ENCODE measurements at regions not wholly inside any gene's neighbourhood (a gene's known extent, or its start where the extent isn't known, plus 50 kb on each side); places are given as distances from the start of the nearest gene placed in this dataset.
A peak's percentile ranks its signal among the peaks of the same experiment; 100 is the strongest.

DNA sequence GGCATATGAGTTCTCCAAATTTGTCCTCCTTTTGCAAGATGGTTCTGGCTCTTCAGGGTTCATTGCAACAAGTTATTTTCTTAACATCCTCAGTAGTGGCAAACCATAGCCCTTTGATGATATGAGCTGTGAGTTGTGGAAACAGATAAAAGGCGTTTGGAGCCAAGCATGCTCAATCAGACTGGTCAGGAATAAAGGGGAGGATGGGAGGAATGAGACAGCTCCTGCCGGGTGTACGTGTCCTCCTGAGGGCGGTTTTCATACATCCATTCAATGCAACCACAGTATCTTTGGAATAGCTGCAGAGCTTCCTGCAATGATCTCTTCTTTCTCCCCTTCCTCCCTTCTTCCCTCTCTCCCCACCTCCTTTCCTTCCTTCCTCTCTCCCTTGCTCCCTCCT lies 245.8 kb downstream of the GLI2 start:
- H3K9me3 ChIP-seq, result no peaks in the 10 kb centered on the region
- H3K36me3 ChIP-seq, result peaks cover 0 to 70% (median 29%) of the 10 kb centered on the region in 4 donors
- H3K27me3 ChIP-seq, result no peaks in the 10 kb centered on the region
- intact Hi-C loops (cut with DNase I; ENCODE audit: low total_unique reads), result no loop called here
- no peak overlapping the region for H3K4me3 ChIP-seq
- H3K27ac ChIP-seq, result no peak overlapping the region
- H3K4me1 ChIP-seq, result peaks cover 0 to 13% (median 5%) of the 10 kb centered on the region in 4 donors
- DNase-seq, result no peak
- TF ChIP-seq CTCF (IDR thresholded peaks at IDR 0.05) (no peak), POLR2A (IDR thresholded peaks at IDR 0.05) (no peak), POLR2AphosphoS5 (IDR thresholded peaks at IDR 0.05) (no peak), EP300 (IDR thresholded peaks at IDR 0.05) (no peak)
- 79 to 90% (median 83%) methylated on average over 4 of the region's 4 CpGs for WGBS, 5 donors

DNA sequence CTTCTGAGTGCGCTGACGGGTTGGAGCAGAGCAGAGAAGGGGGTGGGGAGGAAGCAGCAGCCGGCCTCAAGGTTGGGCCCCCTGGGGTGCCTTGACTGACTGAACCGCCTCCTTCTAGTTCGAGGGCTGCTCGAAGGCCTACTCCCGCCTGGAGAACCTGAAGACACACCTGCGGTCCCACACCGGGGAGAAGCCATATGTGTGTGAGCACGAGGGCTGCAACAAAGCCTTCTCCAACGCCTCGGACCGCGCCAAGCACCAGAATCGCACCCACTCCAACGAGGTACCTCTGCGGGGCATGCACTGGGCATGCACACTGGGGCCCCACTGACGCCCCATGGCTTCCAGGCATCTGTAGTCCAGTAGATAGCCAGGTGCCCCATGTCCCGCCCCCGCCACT lies 246.9 kb downstream of the GLI2 start:
- Histone ChIP-seq H3K27me3 (no peaks in the 10 kb centered on the region), H3K27ac (no peak overlapping the region), H3K36me3 (peaks cover 0 to 78% (median 39%) of the 10 kb centered on the region in 4 donors), H3K4me1 (peaks cover 0 to 10% (median 5%) of the 10 kb centered on the region in 4 donors), H3K9me3 (no peaks in the 10 kb centered on the region), H3K4me3 (no peak overlapping the region)
- DNase-seq, result no peak
- intact Hi-C loops (cut with DNase I; ENCODE audit: low total_unique reads), result no loop called here
- TF ChIP-seq POLR2AphosphoS5 (IDR thresholded peaks at IDR 0.05), result no peak
- no peak for TF ChIP-seq POLR2A (IDR thresholded peaks at IDR 0.05)
- TF ChIP-seq CTCF (IDR thresholded peaks at IDR 0.05), result no peak
- no peak for TF ChIP-seq EP300 (IDR thresholded peaks at IDR 0.05)
- 79 to 86% (median 83%) methylated on average over 18 to 20 of the region's 20 CpGs for WGBS, 5 donors

GRCh38 chr2:120983344-120983743 lies 247.7 kb downstream of the GLI2 start:
- DNase-seq, result peak in 1 of 2 donors; percentile 57
- 66 to 93% (median 74%) methylated on average over 2 to 6 of the region's 6 CpGs for WGBS, 5 donors
- Histone ChIP-seq H3K4me1 (peaks cover 0 to 2% (median 1%) of the 10 kb centered on the region in 4 donors), H3K27ac (no peak overlapping the region), H3K27me3 (no peaks in the 10 kb centered on the region), H3K36me3 (peaks cover 0 to 78% (median 40%) of the 10 kb centered on the region in 4 donors), H3K4me3 (no peak overlapping the region), H3K9me3 (no peaks in the 10 kb centered on the region)
- intact Hi-C loops (cut with DNase I; ENCODE audit: low total_unique reads), result no loop called here
- no peak for TF ChIP-seq EP300 (IDR thresholded peaks at IDR 0.05)
- no peak for TF ChIP-seq POLR2AphosphoS5 (IDR thresholded peaks at IDR 0.05)
- no peak for TF ChIP-seq CTCF (IDR thresholded peaks at IDR 0.05)
- no peak for TF ChIP-seq POLR2A (IDR thresholded peaks at IDR 0.05)

DNA sequence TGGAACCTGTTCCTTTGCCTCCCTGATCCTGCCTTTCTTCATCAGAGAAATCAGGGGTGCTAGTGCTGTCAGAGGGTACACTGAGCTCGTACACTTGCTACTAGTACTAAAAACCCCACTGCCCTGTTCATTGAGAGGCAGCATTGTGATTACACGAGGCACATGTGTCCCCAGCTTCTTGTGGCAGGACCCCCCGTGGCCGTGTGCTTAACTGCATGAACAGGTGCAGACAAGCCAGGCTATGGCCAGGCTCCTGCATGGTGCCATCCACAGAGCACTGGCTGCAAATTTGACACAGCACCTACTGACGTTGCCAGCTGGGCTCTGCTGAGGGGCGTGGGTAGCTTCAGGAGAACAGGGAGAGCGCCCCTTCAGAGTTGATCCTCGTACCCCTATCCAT lies 248.4 kb downstream of the GLI2 start:
- no peaks in the 10 kb centered on the region for H3K27me3 ChIP-seq
- H3K36me3 ChIP-seq, result peaks cover 0 to 78% (median 41%) of the 10 kb centered on the region in 4 donors
- no peaks in the 10 kb centered on the region for H3K4me1 ChIP-seq
- intact Hi-C loops (cut with DNase I; ENCODE audit: low total_unique reads), result no loop called here
- no peak for DNase-seq
- H3K27ac ChIP-seq, result no peak overlapping the region
- H3K4me3 ChIP-seq, result no peak overlapping the region
- TF ChIP-seq EP300 (IDR thresholded peaks at IDR 0.05), result no peak
- no peak for TF ChIP-seq CTCF (IDR thresholded peaks at IDR 0.05)
- no peak for TF ChIP-seq POLR2A (IDR thresholded peaks at IDR 0.05)
- no peak for TF ChIP-seq POLR2AphosphoS5 (IDR thresholded peaks at IDR 0.05)
- H3K9me3 ChIP-seq, result no peaks in the 10 kb centered on the region
- 78 to 91% (median 86%) methylated on average over 6 to 8 of the region's 8 CpGs for WGBS, 5 donors

All from stomach (tissue), 8 donors.